MCF 10A (cell line): ENCODE measurements at regions not wholly inside any gene's neighbourhood (a gene's known extent, or its start where the extent isn't known, plus 50 kb on each side); places are given as distances from the start of the nearest gene placed in this dataset.

Experiments
- BruUV-seq: library from RNA; stranded (reverse); fragments of 400-500 nt; replicated peaks from 2 replicates; lab custom pipeline; 2021; lab: Mats Ljungman, UMichigan
- CTCF ChIA-PET: fragments of 300-600 bp; sonication (Branson Sonifier 250); formaldehyde crosslinking; extraction: SDS; loops from one replicate; lab custom pipeline; 2021; ENCODE audit warnings: antibody characterized with exemption, inconsistent platforms; lab: Yijun Ruan, JAX
- POLR2A ChIA-PET: fragments of 300-600, 350-650 bp; sonication (Branson Sonifier 250); formaldehyde crosslinking; extraction: SDS; loops from one replicate; lab custom pipeline; 2020; ENCODE audit warnings: antibody characterized with exemption, inconsistent platforms; lab: Yijun Ruan, JAX
- DNase-seq: peaks from one replicate; pipeline ENCODE4 v3.0.0-alpha.2; 2018; ENCODE audit not compliant: unreplicated experiment
- H3K27ac Mint-ChIP-seq: one replicate; pipeline ENCODE4 v1.8.0; 2022; ENCODE audit warnings: mild to moderate bottlenecking, low read depth, mixed read lengths; ENCODE audit not compliant: unreplicated experiment
- H3K27me3 Mint-ChIP-seq: one replicate; pipeline ENCODE4 v1.8.0; 2022; ENCODE audit warnings: mixed read lengths; ENCODE audit not compliant: insufficient read depth, unreplicated experiment
- H3K36me3 Mint-ChIP-seq: one replicate; pipeline ENCODE4 v1.8.0; 2022; ENCODE audit warnings: mild to moderate bottlenecking, moderate library complexity, mixed read lengths; ENCODE audit not compliant: insufficient read depth, unreplicated experiment
- H3K4me1 Mint-ChIP-seq: one replicate; pipeline ENCODE4 v1.8.0; 2022; ENCODE audit warnings: mixed read lengths; ENCODE audit not compliant: insufficient read depth, unreplicated experiment
- H3K4me3 Mint-ChIP-seq: one replicate; pipeline ENCODE4 v1.8.0; 2022; ENCODE audit warnings: mild to moderate bottlenecking, moderate library complexity, mixed read lengths; ENCODE audit not compliant: unreplicated experiment
- H3K9me3 Mint-ChIP-seq: one replicate; pipeline ENCODE4 v1.8.0; 2022; ENCODE audit warnings: mixed read lengths; ENCODE audit not compliant: unreplicated experiment
- CTCF ChIP-seq: fragments of 200-600 bp; IDR thresholded peaks from one replicate; pipeline ENCODE4 v1.8.0; 2022; ENCODE audit warnings: antibody characterized with exemption, mild to moderate bottlenecking; ENCODE audit not compliant: unreplicated experiment
- intact Hi-C: fragments of 100-400 bp; cut with micrococcal nuclease; formaldehyde crosslinking; loops from 2 replicates; pipeline ENCODE4 v1.14.1; 2022

- peak; percentile 5 for DNase-seq
- no peak for TF ChIP-seq CTCF
- no TSS peak for BruUV-seq
- no peaks in the 10 kb centered on the region for H3K27me3 Mint-ChIP-seq
- H3K27ac Mint-ChIP-seq = no peak overlapping the region
- no peak overlapping the region for H3K4me3 Mint-ChIP-seq
- CTCF ChIA-PET = interaction anchor here (0.6 to 1.5 kb wide), 3 partner anchors 112 to 364 kb away, joined by 3 to 4 read pairs (median 3); no protein-coding TSS in a partner anchor
- H3K36me3 Mint-ChIP-seq = no peaks in the 10 kb centered on the region
- peaks cover 26% of the 10 kb centered on the region for H3K4me1 Mint-ChIP-seq
- POLR2A ChIA-PET = interaction anchor here (1.2 to 1.7 kb wide), 2 partner anchors 75 to 256 kb away, joined by 4 to 5 read pairs; no protein-coding TSS in a partner anchor
- H3K9me3 Mint-ChIP-seq = no peaks in the 10 kb centered on the region
- intact Hi-C loops = no loop called here
These were observed 196.5 kb downstream of the FAM76B start for GRCh38 chr11:95593111-95593510.

- no TSS peak for BruUV-seq
- intact Hi-C loops = no loop called here
These were observed 197.1 kb downstream of the FAM76B start for GRCh38 chr11:95592471-95592870.

GRCh38 chr11:95589893-95590612, 199.5 kb downstream of the FAM76B start:
- no peak for DNase-seq
- Mint-ChIP-seq H3K4me3 (no peak overlapping the region), H3K4me1 (peaks cover 3% of the 10 kb centered on the region), H3K36me3 (no peaks in the 10 kb centered on the region), H3K27me3 (no peaks in the 10 kb centered on the region), H3K9me3 (no peaks in the 10 kb centered on the region), H3K27ac (no peak overlapping the region)
- TF ChIP-seq CTCF = no peak
- BruUV-seq = no TSS peak
- CTCF ChIA-PET = interaction anchor here (1.0 kb wide), 1 partner anchor 14 kb away, joined by 3 read pairs; no protein-coding TSS in a partner anchor
- POLR2A ChIA-PET = interaction anchor here (1.0 kb wide), 1 partner anchor 15 kb away, joined by 3 read pairs; no protein-coding TSS in a partner anchor
- intact Hi-C loops = no loop called here

More at GRCh38 chr11:95592471-95592870, 197.1 kb downstream of the FAM76B start:
- Mint-ChIP-seq H3K27ac (no peak overlapping the region), H3K36me3 (no peaks in the 10 kb centered on the region), H3K9me3 (no peaks in the 10 kb centered on the region), H3K4me3 (no peak overlapping the region), H3K4me1 (peaks cover 21% of the 10 kb centered on the region), H3K27me3 (no peaks in the 10 kb centered on the region)
- ChIA-PET CTCF (interaction anchor here (0.7 to 1.2 kb wide), 2 partner anchors 10 to 363 kb away, joined by 3 read pairs; no protein-coding TSS in a partner anchor), POLR2A (interaction anchor here (0.7 to 1.7 kb wide), 3 partner anchors 71 to 255 kb away, joined by 3 to 5 read pairs (median 4); no protein-coding TSS in a partner anchor)
- no peak for DNase-seq
- TF ChIP-seq CTCF = no peak

- no peaks in the 10 kb centered on the region for H3K9me3 Mint-ChIP-seq
- intact Hi-C loops = no loop called here
- no TSS peak for BruUV-seq
- peaks cover 11% of the 10 kb centered on the region for H3K4me1 Mint-ChIP-seq
- no peak for DNase-seq
- TF ChIP-seq CTCF = no peak
- ChIA-PET POLR2A (no interaction called here), CTCF (interaction anchor here (1.3 kb wide), 1 partner anchor 116 kb away, joined by 4 read pairs; no protein-coding TSS in a partner anchor)
- H3K4me3 Mint-ChIP-seq = no peak overlapping the region
- H3K27ac Mint-ChIP-seq = no peak overlapping the region
- H3K36me3 Mint-ChIP-seq = no peaks in the 10 kb centered on the region
- no peaks in the 10 kb centered on the region for H3K27me3 Mint-ChIP-seq
These were observed 200.8 kb downstream of the FAM76B start for GRCh38 chr11:95588821-95589220.
